IMR-90 (cell line): ENCODE measurements at regions not wholly inside any gene's neighbourhood (a gene's known extent, or its start where the extent isn't known, plus 50 kb on each side); places are given as distances from the start of the nearest gene placed in this dataset.

Experiments
- ATAC-seq: fragments of 200-7000 bp; cut with Tn5 transposase; 2 replicates; pipeline ENCODE4 v1.9.1; 2020; ENCODE audit warnings: low read depth, mild to moderate bottlenecking, moderate library complexity
- BruUV-seq: library from RNA; stranded (reverse); fragments of 400-500 nt; replicated peaks from 2 replicates; lab custom pipeline; 2021; lab: Mats Ljungman, UMichigan
- CTCF ChIA-PET: fragments of 300-600 bp; formaldehyde crosslinking; extraction: SDS; loops from one replicate; lab custom pipeline; 2021; ENCODE audit warnings: antibody characterized with exemption; lab: Yijun Ruan, JAX
- POLR2A ChIA-PET: fragments of 300-600 bp; sonication (Branson Sonifier 250); formaldehyde crosslinking; loops from one replicate; lab custom pipeline; 2022; ENCODE audit warnings: antibody characterized with exemption; ENCODE audit not compliant: unreplicated experiment; lab: Charles Lee
- DNase-seq: peaks from one replicate; pipeline ENCODE4 v3.0.0; 2013
- H2AFZ ChIP-seq: replicated peaks from 2 replicates; pipeline ENCODE3; 2013; ENCODE audit warnings: low read length, mild to moderate bottlenecking; ENCODE audit not compliant: poor library complexity
- H2AK5ac ChIP-seq: 2 replicates; pipeline ENCODE4 v1.6.1; 2013; ENCODE audit warnings: low read depth, low read length, inconsistent platforms
- H2AK9ac ChIP-seq: replicated peaks from 2 replicates; pipeline ENCODE3; 2013; ENCODE audit warnings: mild to moderate bottlenecking, low read depth, low read length, moderate library complexity; ENCODE audit not compliant: poor library complexity
- H2BK120ac ChIP-seq: 2 replicates; pipeline ENCODE4 v1.6.1; 2013; ENCODE audit warnings: low read depth, low read length, inconsistent platforms
- H2BK15ac ChIP-seq: 3 replicates; pipeline ENCODE4 v1.6.1; 2013; ENCODE audit warnings: low read depth, low read length, inconsistent platforms
- H2BK20ac ChIP-seq: 2 replicates; pipeline ENCODE4 v1.6.1; 2013; ENCODE audit warnings: low read depth, mild to moderate bottlenecking, inconsistent platforms, low read length, moderate library complexity
- H2BK5ac ChIP-seq: 2 replicates; pipeline ENCODE4 v1.6.1; 2013; ENCODE audit warnings: mild to moderate bottlenecking, low read depth, low read length, inconsistent platforms; ENCODE audit not compliant: poor library complexity, severe bottlenecking
- H3K14ac ChIP-seq: replicated peaks from 2 replicates; pipeline ENCODE4 v1.6.1; 2013; ENCODE audit warnings: low read depth, low read length, inconsistent platforms
- H3K18ac ChIP-seq: 2 replicates; pipeline ENCODE4 v1.6.1; 2013; ENCODE audit warnings: low read depth, low read length, control low read depth
- H3K23ac ChIP-seq: 2 replicates; pipeline ENCODE4 v1.6.1; 2013; ENCODE audit warnings: low read depth, low read length, inconsistent platforms
- H3K27ac ChIP-seq: 2 replicates; pipeline ENCODE4 v1.5.1; 2013; ENCODE audit warnings: mild to moderate bottlenecking, control low read depth, low read length; ENCODE audit not compliant: insufficient read depth
- H3K27me3 ChIP-seq: 2 replicates; pipeline ENCODE4 v1.6.1; 2013; ENCODE audit warnings: low read length; ENCODE audit not compliant: control insufficient read depth, insufficient read depth
- H3K36me3 ChIP-seq: 2 replicates; pipeline ENCODE4 v1.6.1; 2013; ENCODE audit warnings: low read length, mixed read lengths; ENCODE audit not compliant: control insufficient read depth, insufficient read depth
- H3K4ac ChIP-seq: 2 replicates; pipeline ENCODE4 v1.6.1; 2013; ENCODE audit warnings: low read depth, low read length, inconsistent platforms
- H3K4me1 ChIP-seq: 2 replicates; pipeline ENCODE4 v1.6.1; 2013; ENCODE audit warnings: low read length, mixed read lengths; ENCODE audit not compliant: control insufficient read depth, insufficient read depth
- H3K4me2 ChIP-seq: 2 replicates; pipeline ENCODE4 v1.6.1; 2013; ENCODE audit warnings: low read depth, mild to moderate bottlenecking, control low read depth, low read length, moderate library complexity
- H3K4me3 ChIP-seq: 2 replicates; pipeline ENCODE4 v1.5.1; 2013; ENCODE audit warnings: low read depth, mild to moderate bottlenecking, control low read depth, low read length, moderate library complexity; ENCODE audit not compliant: insufficient read depth
- H3K56ac ChIP-seq: 2 replicates; pipeline ENCODE4 v1.6.1; 2013; ENCODE audit warnings: low read length, inconsistent platforms; ENCODE audit not compliant: insufficient read depth; ENCODE audit errors: extremely low read depth
- H3K79me1 ChIP-seq, 2 experiments: 2 replicates each; pipeline ENCODE4 v1.6.1; 2013; ENCODE audit warnings: low read length in 2 of 2, inconsistent platforms in 1 of 2, low read depth in 1 of 2
- H3K9ac ChIP-seq: 2 replicates; pipeline ENCODE4 v1.6.1; 2013; ENCODE audit warnings: low read depth, low read length, control low read depth
- H3K9me1 ChIP-seq: 2 replicates; pipeline ENCODE4 v1.6.1; 2013; ENCODE audit warnings: low read length, inconsistent platforms; ENCODE audit not compliant: insufficient read depth
- H3K9me3 ChIP-seq: 2 replicates; pipeline ENCODE4 v1.6.1; 2013; ENCODE audit warnings: low read length; ENCODE audit not compliant: control insufficient read depth, insufficient read depth
- H4K20me1 ChIP-seq: 2 replicates; pipeline ENCODE4 v1.6.1; 2013; ENCODE audit warnings: low read length, inconsistent platforms; ENCODE audit not compliant: insufficient read depth
- H4K5ac ChIP-seq: 2 replicates; pipeline ENCODE4 v1.6.1; 2013; ENCODE audit warnings: mild to moderate bottlenecking, low read depth, low read length, control low read depth
- H4K8ac ChIP-seq, 2 experiments: 2 replicates each; pipeline ENCODE4 v1.6.1; 2013; ENCODE audit warnings: low read depth in 2 of 2, low read length in 2 of 2, control low read depth in 1 of 2, inconsistent platforms in 1 of 2
- H4K91ac ChIP-seq: 2 replicates; pipeline ENCODE4 v1.6.1; 2013; ENCODE audit warnings: low read depth, low read length, inconsistent platforms; ENCODE audit not compliant: insufficient read depth
- BHLHE40 ChIP-seq: fragments of 150-350 bp; IDR thresholded peaks from 2 replicates; pipeline ENCODE4 v1.6.1; 2016; ENCODE audit warnings: mild to moderate bottlenecking, low read depth, low read length
- CEBPB ChIP-seq: IDR thresholded peaks from 2 replicates; pipeline ENCODE4 v1.6.1; 2012; ENCODE audit warnings: low read depth, low read length, improper control_type of control experiment
- CHD1 ChIP-seq: IDR thresholded peaks from 2 replicates; pipeline ENCODE4 v1.6.1; 2012; ENCODE audit warnings: low read depth, low read length, improper control_type of control experiment
- CTCF ChIP-seq: conservative IDR thresholded peaks from 2 replicates; pipeline ENCODE4 v1.5.1; 2012; ENCODE audit warnings: mild to moderate bottlenecking, low read depth, low read length, improper control_type of control experiment
- ELK1 ChIP-seq: fragments of 150-350 bp; IDR thresholded peaks from 2 replicates; pipeline ENCODE4 v1.6.1; 2016; ENCODE audit warnings: low read depth, mild to moderate bottlenecking, low read length, moderate library complexity, borderline replicate concordance
- FOS ChIP-seq: fragments of 150-350 bp; IDR thresholded peaks from 2 replicates; pipeline ENCODE4 v1.6.1; 2016; ENCODE audit warnings: low read depth, low read length
- MAFK ChIP-seq: IDR thresholded peaks from 2 replicates; pipeline ENCODE4 v1.6.1; 2012; ENCODE audit warnings: low read depth, low read length, improper control_type of control experiment
- MAZ ChIP-seq: IDR thresholded peaks from 2 replicates; pipeline ENCODE4 v1.6.1; 2012; ENCODE audit warnings: low read depth, mild to moderate bottlenecking, low read length, improper control_type of control experiment, moderate library complexity, borderline replicate concordance
- MXI1 ChIP-seq: IDR thresholded peaks from 2 replicates; pipeline ENCODE4 v1.6.1; 2012; ENCODE audit warnings: low read depth, mild to moderate bottlenecking, low read length, moderate library complexity, borderline replicate concordance
- NFE2L2 ChIP-seq: fragments of 150-350 bp; IDR thresholded peaks from 2 replicates; pipeline ENCODE4 v1.6.1; 2016; ENCODE audit warnings: low read depth, mild to moderate bottlenecking, low read length
- POLR2A ChIP-seq: IDR thresholded peaks from 2 replicates; pipeline ENCODE4 v1.6.1; 2012; ENCODE audit warnings: mild to moderate bottlenecking, low read depth, low read length
- RAD21 ChIP-seq: IDR thresholded peaks from 2 replicates; pipeline ENCODE4 v1.6.1; 2012; ENCODE audit warnings: low read length, improper control_type of control experiment
- RCOR1 ChIP-seq: IDR thresholded peaks from 2 replicates; pipeline ENCODE4 v1.6.1; 2012; ENCODE audit warnings: mild to moderate bottlenecking, low read length, improper control_type of control experiment; ENCODE audit not compliant: insufficient replicate concordance
- RFX5 ChIP-seq: IDR thresholded peaks from 2 replicates; pipeline ENCODE4 v1.8.0; 2012; ENCODE audit warnings: low read depth, mild to moderate bottlenecking, low read length, moderate library complexity
- SMC3 ChIP-seq: fragments of 150-350 bp; IDR thresholded peaks from 2 replicates; pipeline ENCODE4 v1.6.1; 2016; ENCODE audit warnings: low read depth, mild to moderate bottlenecking, antibody characterized with exemption, low read length, moderate library complexity
- USF2 ChIP-seq: fragments of 150-350 bp; IDR thresholded peaks from 2 replicates; pipeline ENCODE4 v1.6.1; 2017; ENCODE audit warnings: mild to moderate bottlenecking, antibody characterized with exemption, low read length, low read depth
- dilution Hi-C: fragments of 300-500 bp; cut with HindIII; formaldehyde crosslinking; loops from one replicate; pipeline ENCODE4 v1.14.3; 2018; ENCODE audit warnings: low sequenced_read_pairs; ENCODE audit not compliant: unreplicated experiment
- in situ Hi-C: fragments of 300-500 bp; cut with MboI; formaldehyde crosslinking; loops from 3 replicates; pipeline ENCODE4 v1.14.3; 2019; ENCODE audit warnings: low sequenced_read_pairs, inconsistent platforms, mixed read lengths
- intact Hi-C: fragments of 100-400 bp; cut with micrococcal nuclease; formaldehyde crosslinking; loops from 2 replicates; pipeline ENCODE4 v1.10.0; 2022

GRCh38 chr11:20226933-20227332 is 66.7 kb upstream of the DBX1 start:
- Histone ChIP-seq H3K79me1 (no peaks in the 10 kb centered on the region), H3K9me1 (no peaks in the 10 kb centered on the region), H3K23ac (no peak overlapping the region), H3K4me2 (no peak overlapping the region), H3K9ac (no peak overlapping the region), H2BK15ac (no peak overlapping the region), H4K5ac (no peak overlapping the region), H4K91ac (no peak overlapping the region), H3K4me3 (no peak overlapping the region), H2AFZ (no peak overlapping the region), H3K14ac (no peak overlapping the region), H3K56ac (no peak overlapping the region), H2AK5ac (no peak overlapping the region), H3K4me1 (no peaks in the 10 kb centered on the region), H4K20me1 (no peaks in the 10 kb centered on the region), H2BK20ac (no peak overlapping the region), H2BK5ac (no peak overlapping the region), H2BK120ac (no peak overlapping the region), H2AK9ac (no peak overlapping the region), H3K36me3 (no peaks in the 10 kb centered on the region), H3K27me3 (no peaks in the 10 kb centered on the region; the same call in 1 of the 2 replicates), H3K27ac (no peak overlapping the region), H3K4ac (no peak overlapping the region), H3K18ac (no peak overlapping the region), H4K8ac (no peak overlapping the region), H3K9me3 (no peaks in the 10 kb centered on the region)
- in situ Hi-C loops: no loop called here
- DNase-seq (peak; percentile 28), ATAC-seq (no peak)
- dilution Hi-C loops: no loop called here
- ChIA-PET POLR2A (no interaction called here), CTCF (no interaction called here)
- TF ChIP-seq CTCF (no peak), POLR2A (no peak), NFE2L2 (no peak), USF2 (no peak), SMC3 (no peak), MAFK (no peak), CEBPB (no peak), MAZ (no peak), CHD1 (no peak), RAD21 (no peak), FOS (no peak), ELK1 (no peak), RCOR1 (no peak), BHLHE40 (no peak), RFX5 (no peak), MXI1 (no peak)
- intact Hi-C loops: no loop called here
- BruUV-seq: no TSS peak
